Prostate gland (tissue), 2 donors: ENCODE measurements at regions not wholly inside any gene's neighbourhood (a gene's known extent, or its start where the extent isn't known, plus 50 kb on each side); places are given as distances from the start of the nearest gene placed in this dataset.

Source experiments
- POLR2A ChIP-seq: fragments of 450-650 bp; IDR thresholded peaks from one replicate; pipeline ENCODE4 v1.6.1; 2016; ENCODE audit warnings: antibody characterized with exemption, mild to moderate bottlenecking
- TF ChIP-seq, protein P1 (sequence below), 4 experiments: fragments of 200-600 bp in 2 of 4; fragments of 450-650 bp in 2 of 4; sonication (generic) in 2 of 4; IDR thresholded peaks; 1 replicate in 3 of 4; 2 replicates in 1 of 4; pipeline ENCODE4 v1.5.1; 2016 to 2019; ENCODE audit warnings: antibody characterized with exemption in 4 of 4, mild to moderate bottlenecking in 2 of 4, moderate library complexity in 2 of 4

DNA sequence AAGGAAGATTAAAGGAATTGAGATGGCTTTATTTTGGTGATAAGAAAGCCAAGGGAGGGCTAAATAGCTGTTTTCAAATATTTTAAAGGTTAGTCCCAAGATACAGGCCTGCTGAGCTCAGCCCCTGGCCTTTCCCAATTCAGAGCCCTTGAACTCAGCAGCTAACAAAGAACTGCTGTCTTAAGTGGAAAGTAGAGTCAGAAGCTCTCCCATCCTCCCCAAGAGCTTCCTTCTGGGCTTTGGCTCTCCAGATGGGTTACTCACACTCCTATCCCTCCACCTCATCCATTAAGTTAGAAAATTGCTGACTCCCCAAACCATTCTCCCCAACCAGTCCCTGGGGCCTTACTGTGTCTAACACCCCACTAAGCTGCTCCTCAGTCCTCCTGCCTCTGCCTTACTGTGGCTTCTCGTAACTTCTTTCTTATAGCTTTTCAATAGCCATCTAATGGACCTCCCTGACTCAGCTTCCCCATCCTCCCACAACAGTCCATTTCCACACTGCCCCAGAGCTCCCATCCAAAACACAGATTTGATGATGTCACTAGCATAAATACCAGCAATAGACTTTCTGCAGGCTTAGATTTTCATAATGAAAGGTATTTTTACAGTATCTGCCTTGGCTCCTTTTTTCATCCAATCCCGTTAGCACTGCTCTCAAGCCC, 239.1 kb downstream of the ENC1 start:
- no peak for TF ChIP-seq POLR2A
- TF ChIP-seq, protein P1, sequence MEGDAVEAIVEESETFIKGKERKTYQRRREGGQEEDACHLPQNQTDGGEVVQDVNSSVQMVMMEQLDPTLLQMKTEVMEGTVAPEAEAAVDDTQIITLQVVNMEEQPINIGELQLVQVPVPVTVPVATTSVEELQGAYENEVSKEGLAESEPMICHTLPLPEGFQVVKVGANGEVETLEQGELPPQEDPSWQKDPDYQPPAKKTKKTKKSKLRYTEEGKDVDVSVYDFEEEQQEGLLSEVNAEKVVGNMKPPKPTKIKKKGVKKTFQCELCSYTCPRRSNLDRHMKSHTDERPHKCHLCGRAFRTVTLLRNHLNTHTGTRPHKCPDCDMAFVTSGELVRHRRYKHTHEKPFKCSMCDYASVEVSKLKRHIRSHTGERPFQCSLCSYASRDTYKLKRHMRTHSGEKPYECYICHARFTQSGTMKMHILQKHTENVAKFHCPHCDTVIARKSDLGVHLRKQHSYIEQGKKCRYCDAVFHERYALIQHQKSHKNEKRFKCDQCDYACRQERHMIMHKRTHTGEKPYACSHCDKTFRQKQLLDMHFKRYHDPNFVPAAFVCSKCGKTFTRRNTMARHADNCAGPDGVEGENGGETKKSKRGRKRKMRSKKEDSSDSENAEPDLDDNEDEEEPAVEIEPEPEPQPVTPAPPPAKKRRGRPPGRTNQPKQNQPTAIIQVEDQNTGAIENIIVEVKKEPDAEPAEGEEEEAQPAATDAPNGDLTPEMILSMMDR (IDR thresholded peaks at IDR 0.05): no peak
